ENCODE measurements at regions not wholly inside any gene's neighbourhood (a gene's known extent, or its start where the extent isn't known, plus 50 kb on each side); places are given as distances from the start of the nearest gene placed in this dataset.
"Not testable (repeated sequence)": the region's sequence is repeated elsewhere in the genome, so short reads cannot be mapped to it uniquely, and the experiment has no call there.

- Histone ChIP-seq H3K4me1 (ENCODE audit: insufficient read depth, low read length) (peaks cover 27% of the 10 kb centered on the region; the same call in 1 of the 2 replicates), H3K4me3 (ENCODE audit: low read length) (no peak overlapping the region), H3K27ac (ENCODE audit: low read length) (no peak overlapping the region), H3K9ac (ENCODE audit: low read depth, low read length) (no peak overlapping the region), H3K27me3 (ENCODE audit: insufficient read depth, low read length) (no peaks in the 10 kb centered on the region), H3K9me3 (ENCODE audit: insufficient read depth, low read depth, low read length) (no peaks in the 10 kb centered on the region), H3K36me3 (ENCODE audit: insufficient read depth, low read depth, low read length) (no peaks in the 10 kb centered on the region)
Measured at GRCh38 chr2:48045613-48046012, 139.3 kb upstream of the FBXO11 start.

- Histone ChIP-seq H3K4me3 (ENCODE audit: low read length) (peak overlapping the region; percentile 64), H3K9ac (ENCODE audit: low read depth, low read length) (peak overlapping the region; percentile 16; the same call in 1 of the 2 replicates), H3K27ac (ENCODE audit: low read length) (no peak overlapping the region)
Measured at GRCh38 chr2:48048476-48049171, 142.3 kb upstream of the FBXO11 start.

GRCh38 chr2:48049371-48049770, 143.1 kb upstream of the FBXO11 start:
- Histone ChIP-seq H3K4me3 (ENCODE audit: low read length) (peak overlapping the region; percentile 64), H3K27me3 (ENCODE audit: insufficient read depth, low read length) (no peaks in the 10 kb centered on the region), H3K9ac (ENCODE audit: low read depth, low read length) (peak overlapping the region; percentile 16; the same call in 1 of the 2 replicates), H3K27ac (ENCODE audit: low read length) (no peak overlapping the region), H3K36me3 (ENCODE audit: insufficient read depth, low read depth, low read length) (no peaks in the 10 kb centered on the region), H3K4me1 (ENCODE audit: insufficient read depth, low read length) (peaks cover 27% of the 10 kb centered on the region; the same call in 1 of the 2 replicates), H3K9me3 (ENCODE audit: insufficient read depth, low read depth, low read length) (no peaks in the 10 kb centered on the region)

More at GRCh38 chr2:48048476-48049171, 142.3 kb upstream of the FBXO11 start:
- Histone ChIP-seq H3K4me1 (ENCODE audit: insufficient read depth, low read length) (peaks cover 27% of the 10 kb centered on the region; the same call in 1 of the 2 replicates), H3K27me3 (ENCODE audit: insufficient read depth, low read length) (no peaks in the 10 kb centered on the region), H3K36me3 (ENCODE audit: insufficient read depth, low read depth, low read length) (no peaks in the 10 kb centered on the region), H3K9me3 (ENCODE audit: insufficient read depth, low read depth, low read length) (no peaks in the 10 kb centered on the region)

- H3K4me1 ChIP-seq (ENCODE audit: insufficient read depth, low read length) = peaks cover 27% of the 10 kb centered on the region; the same call in 1 of the 2 replicates
- H3K9ac ChIP-seq (ENCODE audit: low read depth, low read length) = no peak overlapping the region
- H3K9me3 ChIP-seq (ENCODE audit: insufficient read depth, low read depth, low read length) = no peaks in the 10 kb centered on the region
- no peaks in the 10 kb centered on the region for H3K27me3 ChIP-seq (ENCODE audit: insufficient read depth, low read length)
- no peak overlapping the region for H3K4me3 ChIP-seq (ENCODE audit: low read length)
- no peaks in the 10 kb centered on the region for H3K36me3 ChIP-seq (ENCODE audit: insufficient read depth, low read depth, low read length)
- no peak overlapping the region for H3K27ac ChIP-seq (ENCODE audit: low read length)
Measured at GRCh38 chr2:48050711-48051110, 144.4 kb upstream of the FBXO11 start.

GRCh38 chr2:48059975-48060374, 153.7 kb upstream of the FBXO11 start:
- H3K9ac ChIP-seq (ENCODE audit: low read depth, low read length) = no peak overlapping the region
- H3K27me3 ChIP-seq (ENCODE audit: insufficient read depth, low read length) = no peaks in the 10 kb centered on the region
- no peaks in the 10 kb centered on the region for H3K36me3 ChIP-seq (ENCODE audit: insufficient read depth, low read depth, low read length)
- no peak overlapping the region for H3K4me3 ChIP-seq (ENCODE audit: low read length)
- no peak overlapping the region for H3K27ac ChIP-seq (ENCODE audit: low read length)
- no peaks in the 10 kb centered on the region for H3K9me3 ChIP-seq (ENCODE audit: insufficient read depth, low read depth, low read length)
- no peaks in the 10 kb centered on the region for H3K4me1 ChIP-seq (ENCODE audit: insufficient read depth, low read length)

GRCh38 chr2:48061656-48062055, 155.4 kb upstream of the FBXO11 start:
- H3K4me1 ChIP-seq (ENCODE audit: insufficient read depth, low read length); H3K4me3 ChIP-seq (ENCODE audit: low read length); H3K9ac ChIP-seq (ENCODE audit: low read depth, low read length); H3K27ac ChIP-seq (ENCODE audit: low read length); H3K9me3 ChIP-seq (ENCODE audit: insufficient read depth, low read depth, low read length); H3K36me3 ChIP-seq (ENCODE audit: insufficient read depth, low read depth, low read length); H3K27me3 ChIP-seq (ENCODE audit: insufficient read depth, low read length): not testable (repeated sequence)

- no peaks in the 10 kb centered on the region for H3K27me3 ChIP-seq (ENCODE audit: insufficient read depth, low read length)
- H3K4me1 ChIP-seq (ENCODE audit: insufficient read depth, low read length) = no peaks in the 10 kb centered on the region
- no peaks in the 10 kb centered on the region for H3K36me3 ChIP-seq (ENCODE audit: insufficient read depth, low read depth, low read length)
- H3K9ac ChIP-seq (ENCODE audit: low read depth, low read length) = no peak overlapping the region
- no peak overlapping the region for H3K4me3 ChIP-seq (ENCODE audit: low read length)
- no peak overlapping the region for H3K27ac ChIP-seq (ENCODE audit: low read length)
- no peaks in the 10 kb centered on the region for H3K9me3 ChIP-seq (ENCODE audit: insufficient read depth, low read depth, low read length)
Measured at GRCh38 chr2:48065096-48065495, 158.8 kb upstream of the FBXO11 start.

GRCh38 chr2:48066000-48066399, 159.7 kb upstream of the FBXO11 start:
- no peaks in the 10 kb centered on the region for H3K27me3 ChIP-seq (ENCODE audit: insufficient read depth, low read length)
- H3K9me3 ChIP-seq (ENCODE audit: insufficient read depth, low read depth, low read length) = no peaks in the 10 kb centered on the region
- no peak overlapping the region for H3K27ac ChIP-seq (ENCODE audit: low read length)
- H3K36me3 ChIP-seq (ENCODE audit: insufficient read depth, low read depth, low read length) = no peaks in the 10 kb centered on the region
- H3K4me1 ChIP-seq (ENCODE audit: insufficient read depth, low read length) = no peaks in the 10 kb centered on the region
- no peak overlapping the region for H3K9ac ChIP-seq (ENCODE audit: low read depth, low read length)
- H3K4me3 ChIP-seq (ENCODE audit: low read length) = no peak overlapping the region

- Histone ChIP-seq H3K9ac (ENCODE audit: low read depth, low read length) (no peak overlapping the region), H3K36me3 (ENCODE audit: insufficient read depth, low read depth, low read length) (no peaks in the 10 kb centered on the region), H3K27ac (ENCODE audit: low read length) (no peak overlapping the region), H3K4me3 (ENCODE audit: low read length) (no peak overlapping the region), H3K4me1 (ENCODE audit: insufficient read depth, low read length) (no peaks in the 10 kb centered on the region), H3K27me3 (ENCODE audit: insufficient read depth, low read length) (no peaks in the 10 kb centered on the region), H3K9me3 (ENCODE audit: insufficient read depth, low read depth, low read length) (no peaks in the 10 kb centered on the region)
Measured at GRCh38 chr2:48069769-48070168, 163.5 kb upstream of the FBXO11 start.

GRCh38 chr2:48070415-48070814, 164.1 kb upstream of the FBXO11 start:
- H3K36me3 ChIP-seq (ENCODE audit: insufficient read depth, low read depth, low read length) = no peaks in the 10 kb centered on the region
- H3K27me3 ChIP-seq (ENCODE audit: insufficient read depth, low read length) = no peaks in the 10 kb centered on the region
- no peak overlapping the region for H3K9ac ChIP-seq (ENCODE audit: low read depth, low read length)
- H3K4me1 ChIP-seq (ENCODE audit: insufficient read depth, low read length) = no peaks in the 10 kb centered on the region
- H3K27ac ChIP-seq (ENCODE audit: low read length) = no peak overlapping the region
- H3K9me3 ChIP-seq (ENCODE audit: insufficient read depth, low read depth, low read length) = no peaks in the 10 kb centered on the region
- no peak overlapping the region for H3K4me3 ChIP-seq (ENCODE audit: low read length)

- Histone ChIP-seq H3K27ac (ENCODE audit: low read length) (no peak overlapping the region), H3K27me3 (ENCODE audit: insufficient read depth, low read length) (no peaks in the 10 kb centered on the region), H3K9ac (ENCODE audit: low read depth, low read length) (no peak overlapping the region), H3K36me3 (ENCODE audit: insufficient read depth, low read depth, low read length) (no peaks in the 10 kb centered on the region), H3K4me1 (ENCODE audit: insufficient read depth, low read length) (no peaks in the 10 kb centered on the region), H3K9me3 (ENCODE audit: insufficient read depth, low read depth, low read length) (no peaks in the 10 kb centered on the region), H3K4me3 (ENCODE audit: low read length) (no peak overlapping the region)
Measured at GRCh38 chr2:48072583-48072982, 166.3 kb upstream of the FBXO11 start.

- Histone ChIP-seq H3K9ac (ENCODE audit: low read depth, low read length) (no peak overlapping the region), H3K36me3 (ENCODE audit: insufficient read depth, low read depth, low read length) (no peaks in the 10 kb centered on the region), H3K4me3 (ENCODE audit: low read length) (no peak overlapping the region), H3K4me1 (ENCODE audit: insufficient read depth, low read length) (no peaks in the 10 kb centered on the region), H3K9me3 (ENCODE audit: insufficient read depth, low read depth, low read length) (no peaks in the 10 kb centered on the region), H3K27me3 (ENCODE audit: insufficient read depth, low read length) (no peaks in the 10 kb centered on the region), H3K27ac (ENCODE audit: low read length) (no peak overlapping the region)
Measured at GRCh38 chr2:48075631-48076030, 169.3 kb upstream of the FBXO11 start.

Measured in iPS-20b (cell line).